ENCODE measurements at regions not wholly inside any gene's neighbourhood (a gene's known extent, or its start where the extent isn't known, plus 50 kb on each side); places are given as distances from the start of the nearest gene placed in this dataset.

GRCh38 chr6:147667082-147667481 is 158.6 kb downstream of the SAMD5 start:
- no peak overlapping the region for H3K4me3 Mint-ChIP-seq (ENCODE audit: unreplicated experiment)
- H3K36me3 Mint-ChIP-seq (ENCODE audit: unreplicated experiment) = peaks cover 10% of the 10 kb centered on the region
- DNase-seq (ENCODE audit: extremely low spot score, unreplicated experiment) = no peak
- TF ChIP-seq CTCF (IDR thresholded peaks at IDR 0.05) = no peak
- H3K27ac Mint-ChIP-seq (ENCODE audit: unreplicated experiment) = no peak overlapping the region
- peaks cover 1% of the 10 kb centered on the region for H3K4me1 Mint-ChIP-seq (ENCODE audit: unreplicated experiment)
- H3K27me3 Mint-ChIP-seq (ENCODE audit: unreplicated experiment) = no peaks in the 10 kb centered on the region
- H3K9me3 Mint-ChIP-seq (ENCODE audit: unreplicated experiment) = peaks cover 15% of the 10 kb centered on the region

- Mint-ChIP-seq H3K9me3 (ENCODE audit: unreplicated experiment) (peaks cover 15% of the 10 kb centered on the region), H3K36me3 (ENCODE audit: unreplicated experiment) (peaks cover 10% of the 10 kb centered on the region), H3K27ac (ENCODE audit: unreplicated experiment) (no peak overlapping the region), H3K4me3 (ENCODE audit: unreplicated experiment) (no peak overlapping the region), H3K4me1 (ENCODE audit: unreplicated experiment) (no peaks in the 10 kb centered on the region), H3K27me3 (ENCODE audit: unreplicated experiment) (no peaks in the 10 kb centered on the region)
- no peak for DNase-seq (ENCODE audit: extremely low spot score, unreplicated experiment)
- TF ChIP-seq CTCF (IDR thresholded peaks at IDR 0.05) = no peak
Observed at GRCh38 chr6:147674099-147674498, 165.6 kb downstream of the SAMD5 start.

- H3K36me3 Mint-ChIP-seq (ENCODE audit: unreplicated experiment) = peaks cover 7% of the 10 kb centered on the region
- DNase-seq (ENCODE audit: extremely low spot score, unreplicated experiment) = no peak
- H3K4me3 Mint-ChIP-seq (ENCODE audit: unreplicated experiment) = no peak overlapping the region
- peaks cover 12% of the 10 kb centered on the region for H3K9me3 Mint-ChIP-seq (ENCODE audit: unreplicated experiment)
- H3K4me1 Mint-ChIP-seq (ENCODE audit: unreplicated experiment) = no peaks in the 10 kb centered on the region
- no peak for TF ChIP-seq CTCF (IDR thresholded peaks at IDR 0.05)
- H3K27me3 Mint-ChIP-seq (ENCODE audit: unreplicated experiment) = no peaks in the 10 kb centered on the region
- no peak overlapping the region for H3K27ac Mint-ChIP-seq (ENCODE audit: unreplicated experiment)
Observed at GRCh38 chr6:147674794-147675193, 166.3 kb downstream of the SAMD5 start.

- Mint-ChIP-seq H3K27me3 (ENCODE audit: unreplicated experiment) (no peaks in the 10 kb centered on the region), H3K36me3 (ENCODE audit: unreplicated experiment) (peaks cover 6% of the 10 kb centered on the region)
- no peak for DNase-seq (ENCODE audit: extremely low spot score, unreplicated experiment)
Observed at GRCh38 chr6:147675281-147675680, 166.8 kb downstream of the SAMD5 start.

GRCh38 chr6:147676495-147677199 is 168.2 kb downstream of the SAMD5 start:
- Mint-ChIP-seq H3K36me3 (ENCODE audit: unreplicated experiment) (peaks cover 2% of the 10 kb centered on the region), H3K27ac (ENCODE audit: unreplicated experiment) (no peak overlapping the region), H3K27me3 (ENCODE audit: unreplicated experiment) (no peaks in the 10 kb centered on the region), H3K4me3 (ENCODE audit: unreplicated experiment) (no peak overlapping the region), H3K4me1 (ENCODE audit: unreplicated experiment) (no peaks in the 10 kb centered on the region), H3K9me3 (ENCODE audit: unreplicated experiment) (no peaks in the 10 kb centered on the region)
- TF ChIP-seq CTCF (IDR thresholded peaks at IDR 0.05) = no peak
- no peak for DNase-seq (ENCODE audit: extremely low spot score, unreplicated experiment)

More at GRCh38 chr6:147675281-147675680, 166.8 kb downstream of the SAMD5 start:
- no peak for TF ChIP-seq CTCF (IDR thresholded peaks at IDR 0.05)
- H3K4me3 Mint-ChIP-seq (ENCODE audit: unreplicated experiment) = no peak overlapping the region
- peaks cover 7% of the 10 kb centered on the region for H3K9me3 Mint-ChIP-seq (ENCODE audit: unreplicated experiment)
- no peak overlapping the region for H3K27ac Mint-ChIP-seq (ENCODE audit: unreplicated experiment)
- no peaks in the 10 kb centered on the region for H3K4me1 Mint-ChIP-seq (ENCODE audit: unreplicated experiment)

Data from osteocyte (in vitro differentiated cells).